ENCODE measurements at regions not wholly inside any gene's neighbourhood (a gene's known extent, or its start where the extent isn't known, plus 50 kb on each side); places are given as distances from the start of the nearest gene placed in this dataset.

GRCh38 chr5:124581738-124582560, 164.5 kb downstream of the ZNF608 start:
- DNase-seq = no peak

GRCh38 chr5:124580925-124581737, 165.3 kb downstream of the ZNF608 start:
- DNase-seq = no peak

- DNase-seq = no peak
These were observed 165.9 kb downstream of the ZNF608 start for GRCh38 chr5:124580512-124580911.

GRCh38 chr5:124576848-124577409, 169.5 kb downstream of the ZNF608 start:
- peak; percentile 35 for DNase-seq

GRCh38 chr5:124575725-124576124, 170.7 kb downstream of the ZNF608 start:
- DNase-seq = no peak

- DNase-seq = no peak
These were observed 171.7 kb downstream of the ZNF608 start for GRCh38 chr5:124574521-124575436.

GRCh38 chr5:124572971-124573370, 173.5 kb downstream of the ZNF608 start:
- no peak for DNase-seq

GRCh38 chr5:124570285-124571035, 176.0 kb downstream of the ZNF608 start:
- no peak for DNase-seq

GRCh38 chr5:124566875-124567450, 179.5 kb downstream of the ZNF608 start:
- DNase-seq = no peak

GRCh38 chr5:124561451-124561850, 185.0 kb downstream of the ZNF608 start:
- DNase-seq = no peak

GRCh38 chr5:124560370-124560769, 186.1 kb downstream of the ZNF608 start:
- no peak for DNase-seq

- no peak for DNase-seq
These were observed 188.7 kb downstream of the ZNF608 start for GRCh38 chr5:124557761-124558160.

- DNase-seq = no peak
These were observed 191.5 kb downstream of the ZNF608 start for GRCh38 chr5:124554746-124555578.

GRCh38 chr5:124553911-124554310, 192.5 kb downstream of the ZNF608 start:
- no peak for DNase-seq

GRCh38 chr5:124552526-124552925, 193.9 kb downstream of the ZNF608 start:
- DNase-seq = no peak

- no peak for DNase-seq
These were observed 194.5 kb downstream of the ZNF608 start for GRCh38 chr5:124551939-124552279.

GRCh38 chr5:124550731-124551130, 195.7 kb downstream of the ZNF608 start:
- no peak for DNase-seq

GRCh38 chr5:124549891-124550436, 196.5 kb downstream of the ZNF608 start:
- DNase-seq = no peak

- no peak for DNase-seq
These were observed 199.8 kb downstream of the ZNF608 start for GRCh38 chr5:124546643-124547042.

- peak; percentile 61 for DNase-seq
These were observed 201.9 kb downstream of the ZNF608 start for GRCh38 chr5:124544366-124545055.
